GM18867 (cell line): ENCODE measurements at regions not wholly inside any gene's neighbourhood (a gene's known extent, or its start where the extent isn't known, plus 50 kb on each side); places are given as distances from the start of the nearest gene placed in this dataset.
A peak's percentile ranks its signal among the peaks of the same experiment; 100 is the strongest.

Experiments used
- ATAC-seq: cut with Tn5 transposase; IDR thresholded peaks from one replicate; pipeline ENCODE4 v1.9.1; 2021; ENCODE audit warnings: mild to moderate bottlenecking, moderate library complexity; ENCODE audit not compliant: unreplicated experiment

- ATAC-seq, result peak; percentile 74
These were observed 89.4 kb upstream of the TACR1 start for GRCh38 chr2:75288760-75289159.

GRCh38 chr2:75287624-75288316 is 88.5 kb upstream of the TACR1 start:
- peak; percentile 73 for ATAC-seq

DNA sequence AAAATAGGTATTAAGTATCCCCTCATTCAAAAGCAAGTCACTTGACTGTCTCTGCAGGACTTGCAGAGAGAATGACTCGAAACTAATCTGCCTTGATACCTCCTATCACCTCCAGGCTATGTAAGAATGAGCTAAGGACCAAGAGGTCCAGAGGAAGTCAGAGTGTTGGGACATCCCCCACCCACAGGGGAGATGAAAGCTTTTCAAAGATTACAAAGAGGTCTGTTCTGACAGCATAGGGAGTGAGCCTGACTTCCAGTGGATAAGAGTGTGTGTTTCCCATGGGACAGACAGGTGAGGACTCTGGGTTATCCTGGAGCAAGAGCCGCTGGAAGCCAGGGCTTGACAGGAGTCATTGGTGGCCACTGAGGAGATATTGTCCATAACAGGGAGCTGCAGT is 85.0 kb upstream of the TACR1 start:
- ATAC-seq, result no peak

DNA sequence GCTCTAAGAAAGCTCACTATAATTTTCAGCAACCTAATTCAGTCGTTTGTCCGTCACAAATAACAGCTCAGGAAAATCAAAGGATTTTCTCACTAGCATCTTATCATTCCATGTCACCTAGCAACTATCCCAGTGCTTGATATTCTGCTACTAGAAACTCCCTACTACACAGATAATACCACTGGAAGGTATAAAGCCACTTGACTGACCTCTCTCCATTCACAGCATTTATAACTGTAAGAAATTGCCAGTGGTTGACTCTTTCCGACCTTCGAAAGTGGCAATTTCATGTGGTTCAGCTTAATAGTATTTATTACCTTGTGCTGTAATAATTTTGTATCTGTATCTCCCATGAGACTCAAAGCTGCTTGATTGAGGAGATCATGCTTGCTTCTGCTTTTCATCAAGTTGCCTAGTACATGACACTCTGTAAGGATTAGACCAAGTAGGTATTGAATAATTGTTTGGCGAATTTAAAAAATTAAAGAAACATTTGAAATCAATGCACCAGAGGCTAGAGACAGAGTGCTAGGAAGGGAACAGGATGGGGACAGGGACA is 79.6 kb upstream of the TACR1 start:
- ATAC-seq, result no peak

DNA sequence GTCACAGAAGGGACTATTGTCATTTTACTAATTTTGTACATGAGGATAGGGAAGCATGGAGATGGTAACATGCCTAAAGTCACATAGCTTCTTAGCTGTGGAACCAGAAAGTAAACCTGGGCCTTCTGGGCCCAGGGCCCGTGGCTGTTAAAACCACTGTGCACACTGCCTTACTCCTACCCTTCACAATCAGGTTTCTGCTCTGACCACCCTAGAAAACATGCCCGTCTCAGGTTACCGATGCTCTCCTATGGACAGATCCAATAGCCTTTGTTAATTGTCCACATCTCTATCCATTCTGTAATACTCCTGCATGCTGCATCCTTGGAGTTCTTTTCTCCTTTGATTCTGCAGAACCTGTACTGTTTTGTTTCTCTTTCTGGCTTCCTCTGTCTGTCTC is 79.0 kb upstream of the TACR1 start:
- no peak for ATAC-seq

- ATAC-seq, result no peak
These were observed 77.8 kb upstream of the TACR1 start for GRCh38 chr2:75277111-75277510.

- no peak for ATAC-seq
These were observed 77.0 kb upstream of the TACR1 start for GRCh38 chr2:75276093-75277029.

GRCh38 chr2:75274936-75275335 is 75.6 kb upstream of the TACR1 start:
- no peak for ATAC-seq

DNA sequence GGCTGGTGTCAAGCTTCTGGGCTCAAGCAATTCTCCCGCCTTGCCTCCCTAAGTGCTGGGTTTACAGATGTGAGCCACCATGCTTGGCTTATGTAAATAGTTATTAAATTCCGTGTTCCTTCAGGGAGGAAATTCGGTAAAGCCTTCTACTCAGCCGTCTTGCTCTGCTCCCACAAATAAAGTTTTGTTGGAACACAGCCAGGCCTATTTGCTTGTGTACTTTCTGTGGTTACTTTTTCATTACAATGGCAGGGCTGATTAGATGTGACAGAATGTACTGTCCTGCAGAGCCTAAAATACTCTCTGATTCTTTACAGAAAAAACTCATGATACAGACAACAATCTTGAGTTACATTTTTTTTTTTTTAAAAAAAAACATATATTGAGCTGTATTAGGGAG is 68.8 kb upstream of the TACR1 start:
- no peak for ATAC-seq

DNA sequence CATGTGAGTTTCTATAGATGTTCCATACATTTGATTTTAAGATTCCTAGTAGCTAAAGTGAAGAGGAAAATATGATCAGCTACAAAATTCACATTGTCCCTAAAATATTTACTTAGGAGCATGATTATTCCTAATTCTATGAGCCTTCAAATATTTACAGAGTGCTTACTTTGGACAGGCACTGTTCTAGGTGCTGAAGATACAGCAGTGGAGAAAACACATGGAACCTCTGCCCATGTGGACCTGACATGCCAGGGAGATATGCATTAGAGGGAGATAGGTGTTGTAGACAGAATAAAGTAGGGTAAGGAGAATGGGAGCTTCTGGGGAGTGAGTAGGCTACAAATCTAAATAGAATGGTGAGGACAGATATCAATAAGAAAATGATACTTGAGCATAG is 62.6 kb upstream of the TACR1 start:
- no peak for ATAC-seq

GRCh38 chr2:75260946-75261345 is 61.6 kb upstream of the TACR1 start:
- no peak for ATAC-seq

DNA sequence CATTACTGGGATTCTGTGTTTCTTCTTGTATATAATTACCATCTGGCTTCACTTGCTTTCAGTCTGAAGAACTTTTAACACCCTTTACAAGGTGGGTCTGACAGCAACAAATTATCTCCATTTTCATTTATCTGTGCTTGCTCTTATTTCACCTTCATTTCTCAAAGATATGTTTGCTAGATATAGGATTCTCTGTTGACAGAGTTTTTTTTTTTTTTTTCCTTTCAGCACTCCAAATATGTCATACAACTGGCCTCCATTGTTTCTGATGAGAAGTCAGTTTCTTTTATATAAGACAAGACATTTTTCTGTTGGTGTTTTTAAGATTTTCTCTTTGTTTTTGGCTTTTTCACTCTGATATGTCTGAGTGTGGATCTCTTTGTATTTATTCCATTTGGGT is 59.3 kb upstream of the TACR1 start:
- ATAC-seq, result no peak

GRCh38 chr2:75256485-75256884 is 57.2 kb upstream of the TACR1 start:
- peak; percentile 76 for ATAC-seq

DNA sequence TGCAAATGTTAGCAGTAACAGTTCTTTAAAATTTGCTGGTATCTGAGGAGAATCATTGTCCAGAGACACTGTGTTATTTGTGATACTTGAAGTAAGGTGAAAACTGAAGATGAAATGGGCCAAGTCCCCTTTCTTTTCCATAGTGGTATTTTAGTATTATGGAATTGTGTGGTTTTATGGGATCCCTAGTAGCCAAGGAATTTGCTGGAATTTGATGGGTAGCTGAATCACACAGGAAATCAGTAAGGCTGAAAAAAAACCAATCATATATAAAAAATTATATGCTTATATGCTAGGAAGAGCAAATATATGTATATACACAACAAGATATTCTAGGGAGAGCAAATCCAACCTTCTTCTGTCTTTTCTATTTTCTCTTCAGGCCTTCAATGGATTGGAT is 54.2 kb upstream of the TACR1 start:
- ATAC-seq, result no peak

DNA sequence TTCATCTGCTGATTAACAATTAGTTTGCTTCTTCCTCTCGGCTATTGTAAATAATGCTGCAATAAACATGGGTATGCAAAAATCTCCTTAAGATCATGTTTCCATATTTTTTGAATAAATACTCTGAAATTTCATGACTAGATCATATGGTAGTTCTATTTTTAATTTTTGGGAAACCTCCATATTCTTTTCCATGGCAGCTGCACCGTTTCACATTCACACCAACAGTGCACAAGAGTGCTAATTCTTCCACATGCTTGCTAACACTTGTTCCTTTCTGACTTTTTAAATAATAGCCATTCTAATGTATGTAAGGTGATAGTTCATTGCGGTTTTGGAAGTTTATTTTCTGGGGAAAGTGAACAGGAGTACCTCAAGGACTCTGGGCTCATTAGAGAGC is 52.6 kb upstream of the TACR1 start:
- no peak for ATAC-seq
